SW480 (cell line): ENCODE measurements at regions not wholly inside any gene's neighbourhood (a gene's known extent, or its start where the extent isn't known, plus 50 kb on each side); places are given as distances from the start of the nearest gene placed in this dataset.

Experiments used
- DNase-seq: peaks from one replicate; pipeline ENCODE4 v3.0.0-alpha.2; 2016; ENCODE audit warnings: low spot score

GRCh38 chr10:44822349-44822748, 88.8 kb upstream of the TMEM72 start:
- no peak for DNase-seq

GRCh38 chr10:44822966-44823365, 88.2 kb upstream of the TMEM72 start:
- DNase-seq: no peak

GRCh38 chr10:44824607-44825006, 86.5 kb upstream of the TMEM72 start:
- no peak for DNase-seq

- DNase-seq: no peak
These were observed 83.6 kb upstream of the TMEM72 start for GRCh38 chr10:44827431-44828006.

GRCh38 chr10:44828508-44829142, 82.5 kb upstream of the TMEM72 start:
- DNase-seq: no peak

GRCh38 chr10:44829426-44829825, 81.7 kb upstream of the TMEM72 start:
- no peak for DNase-seq

- no peak for DNase-seq
These were observed 81.1 kb upstream of the TMEM72 start for GRCh38 chr10:44830022-44830421.

GRCh38 chr10:44831581-44831980, 79.6 kb upstream of the TMEM72 start:
- no peak for DNase-seq

GRCh38 chr10:44832595-44833390, 78.3 kb upstream of the TMEM72 start:
- no peak for DNase-seq

GRCh38 chr10:44834131-44834530, 77.0 kb upstream of the TMEM72 start:
- no peak for DNase-seq

- no peak for DNase-seq
These were observed 75.8 kb upstream of the TMEM72 start for GRCh38 chr10:44835300-44835699.

- no peak for DNase-seq
These were observed 67.7 kb upstream of the TMEM72 start for GRCh38 chr10:44843484-44843883.

- DNase-seq: no peak
These were observed 65.6 kb upstream of the TMEM72 start for GRCh38 chr10:44845361-44846175.

GRCh38 chr10:44847110-44847509, 64.0 kb upstream of the TMEM72 start:
- DNase-seq: no peak

GRCh38 chr10:44848211-44848610, 62.9 kb upstream of the TMEM72 start:
- no peak for DNase-seq

- DNase-seq: no peak
These were observed 61.2 kb upstream of the TMEM72 start for GRCh38 chr10:44849936-44850335.

GRCh38 chr10:44850356-44850934, 60.7 kb upstream of the TMEM72 start:
- DNase-seq: no peak

GRCh38 chr10:44851413-44851812, 59.7 kb upstream of the TMEM72 start:
- no peak for DNase-seq

GRCh38 chr10:44851881-44852280, 59.3 kb upstream of the TMEM72 start:
- DNase-seq: no peak

- no peak for DNase-seq
These were observed 57.9 kb upstream of the TMEM72 start for GRCh38 chr10:44853148-44853734.

GRCh38 chr10:44853796-44854195, 57.3 kb upstream of the TMEM72 start:
- no peak for DNase-seq
